ENCODE measurements at regions not wholly inside any gene's neighbourhood (a gene's known extent, or its start where the extent isn't known, plus 50 kb on each side); places are given as distances from the start of the nearest gene placed in this dataset.

- no peak for DNase-seq
- H3K4me3 Mint-ChIP-seq (ENCODE audit: unreplicated experiment): no peak overlapping the region
- BruUV-seq (replicated peaks): no TSS peak
- H3K9me3 ChIP-seq: no peaks in the 10 kb centered on the region
- ChIA-PET CTCF (no interaction called here), POLR2A (no interaction called here)
- no peaks in the 10 kb centered on the region for H3K4me1 ChIP-seq
- H3K36me3 ChIP-seq (ENCODE audit: control insufficient read depth, insufficient read depth, low read length): no peaks in the 10 kb centered on the region
- no peaks in the 10 kb centered on the region for H3K27me3 Mint-ChIP-seq (ENCODE audit: insufficient read depth, unreplicated experiment)
- no peak overlapping the region for H3K27ac Mint-ChIP-seq (ENCODE audit: unreplicated experiment)
- no peak for TF ChIP-seq CTCF (IDR thresholded peaks at IDR 0.05; ENCODE audit: insufficient read depth in 1 of 2, low read depth in 1 of 2, low read length in 1 of 2, severe bottlenecking in 1 of 2, unreplicated experiment in 1 of 2)
- no peaks in the 10 kb centered on the region for H3K4me1 Mint-ChIP-seq (ENCODE audit: low read depth, unreplicated experiment)
- intact Hi-C loops (cut with micrococcal nuclease; ENCODE audit: unreplicated experiment): no loop called here
- H3K4me3 ChIP-seq (ENCODE audit: low read depth, low read length): no peak overlapping the region
- H3K27me3 ChIP-seq (replicated peaks; ENCODE audit: control insufficient read depth, insufficient read depth, low read length): no peaks in the 10 kb centered on the region
- no peaks in the 10 kb centered on the region for H3K9me3 Mint-ChIP-seq (ENCODE audit: unreplicated experiment)
- H3K36me3 Mint-ChIP-seq (ENCODE audit: insufficient read depth, unreplicated experiment): no peaks in the 10 kb centered on the region
These were observed 139.6 kb upstream of the PELI1 start for GRCh38 chr2:64283641-64284361.

GRCh38 chr2:64284751-64285150 lies 140.5 kb upstream of the PELI1 start:
- H3K36me3 Mint-ChIP-seq (ENCODE audit: insufficient read depth, unreplicated experiment): no peaks in the 10 kb centered on the region
- DNase-seq: no peak
- BruUV-seq (replicated peaks): no TSS peak
- no peaks in the 10 kb centered on the region for H3K4me1 Mint-ChIP-seq (ENCODE audit: low read depth, unreplicated experiment)
- TF ChIP-seq CTCF (IDR thresholded peaks at IDR 0.05; ENCODE audit: insufficient read depth in 1 of 2, low read depth in 1 of 2, low read length in 1 of 2, severe bottlenecking in 1 of 2, unreplicated experiment in 1 of 2): no peak
- H3K9me3 ChIP-seq: no peaks in the 10 kb centered on the region
- H3K36me3 ChIP-seq (ENCODE audit: control insufficient read depth, insufficient read depth, low read length): no peaks in the 10 kb centered on the region
- ChIA-PET POLR2A (no interaction called here), CTCF (no interaction called here)
- H3K9me3 Mint-ChIP-seq (ENCODE audit: unreplicated experiment): no peaks in the 10 kb centered on the region
- H3K4me3 ChIP-seq (ENCODE audit: low read depth, low read length): no peak overlapping the region
- H3K27me3 ChIP-seq (replicated peaks; ENCODE audit: control insufficient read depth, insufficient read depth, low read length): no peaks in the 10 kb centered on the region
- intact Hi-C loops (cut with micrococcal nuclease; ENCODE audit: unreplicated experiment): no loop called here
- H3K27me3 Mint-ChIP-seq (ENCODE audit: insufficient read depth, unreplicated experiment): no peaks in the 10 kb centered on the region
- H3K4me1 ChIP-seq: no peaks in the 10 kb centered on the region
- H3K27ac Mint-ChIP-seq (ENCODE audit: unreplicated experiment): no peak overlapping the region
- no peak overlapping the region for H3K4me3 Mint-ChIP-seq (ENCODE audit: unreplicated experiment)

- intact Hi-C loops (cut with micrococcal nuclease; ENCODE audit: unreplicated experiment): no loop called here
- no peak overlapping the region for H3K4me3 Mint-ChIP-seq (ENCODE audit: unreplicated experiment)
- no TSS peak for BruUV-seq (replicated peaks)
- H3K27ac Mint-ChIP-seq (ENCODE audit: unreplicated experiment): no peak overlapping the region
- POLR2A ChIA-PET: no interaction called here
- no peaks in the 10 kb centered on the region for H3K36me3 ChIP-seq (ENCODE audit: control insufficient read depth, insufficient read depth, low read length)
- H3K9me3 ChIP-seq: no peaks in the 10 kb centered on the region
- no peak for DNase-seq
- no peak overlapping the region for H3K4me3 ChIP-seq (ENCODE audit: low read depth, low read length)
- CTCF ChIA-PET: no interaction called here
- H3K4me1 Mint-ChIP-seq (ENCODE audit: low read depth, unreplicated experiment): no peaks in the 10 kb centered on the region
- no peaks in the 10 kb centered on the region for H3K27me3 ChIP-seq (replicated peaks; ENCODE audit: control insufficient read depth, insufficient read depth, low read length)
- no peaks in the 10 kb centered on the region for H3K9me3 Mint-ChIP-seq (ENCODE audit: unreplicated experiment)
- TF ChIP-seq CTCF (IDR thresholded peaks at IDR 0.05; ENCODE audit: insufficient read depth in 1 of 2, low read depth in 1 of 2, low read length in 1 of 2, severe bottlenecking in 1 of 2, unreplicated experiment in 1 of 2): no peak
- H3K27me3 Mint-ChIP-seq (ENCODE audit: insufficient read depth, unreplicated experiment): no peaks in the 10 kb centered on the region
- H3K36me3 Mint-ChIP-seq (ENCODE audit: insufficient read depth, unreplicated experiment): no peaks in the 10 kb centered on the region
- no peaks in the 10 kb centered on the region for H3K4me1 ChIP-seq
These were observed 143.1 kb upstream of the PELI1 start for GRCh38 chr2:64287202-64287740.

All from Caco-2 (cell line).